Breast epithelium (tissue), 3 donors: ENCODE measurements at regions not wholly inside any gene's neighbourhood (a gene's known extent, or its start where the extent isn't known, plus 50 kb on each side); places are given as distances from the start of the nearest gene placed in this dataset.

ENCODE experiments used
- CTCF ChIP-seq, 3 donors: fragments of 450-650 bp; IDR thresholded peaks; one replicate each; pipeline ENCODE4 v1.5.1; 2016 to 2017; ENCODE audit warnings: antibody characterized with exemption in 3 of 3, mild to moderate bottlenecking in 3 of 3, moderate library complexity in 3 of 3
- POLR2AphosphoS5 ChIP-seq, 3 donors: sonication (generic); formaldehyde crosslinking; IDR thresholded peaks; one replicate each; pipeline ENCODE4 v1.6.1; 2017; ENCODE audit warnings: antibody characterized with exemption in 3 of 3

GRCh38 chr1:209102120-209102519, 481.4 kb upstream of the CAMK1G start:
- no peak for TF ChIP-seq CTCF (IDR thresholded peaks at IDR 0.05)
- TF ChIP-seq POLR2AphosphoS5 (IDR thresholded peaks at IDR 0.05): no peak
